Bronchial epithelial cell (primary cell): ENCODE measurements at regions not wholly inside any gene's neighbourhood (a gene's known extent, or its start where the extent isn't known, plus 50 kb on each side); places are given as distances from the start of the nearest gene placed in this dataset.

Experiments
- DNase-seq: peaks from one replicate; pipeline ENCODE4 v3.0.0-alpha.2; 2010; ENCODE audit warnings: low read depth
- FAIRE-seq: peaks from 2 replicates; lab custom pipeline; 2011; peaks lifted over from hg19 to GRCh38; lab: Jason Lieb, UNC
- H3K27me3 ChIP-seq: 2 replicates; pipeline ENCODE4 v1.5.1; 2011; ENCODE audit warnings: low read length; ENCODE audit not compliant: control insufficient read depth, insufficient read depth
- H3K36me3 ChIP-seq: 2 replicates; pipeline ENCODE4 v1.5.1; 2011; ENCODE audit warnings: low read length; ENCODE audit not compliant: control insufficient read depth, insufficient read depth
- H3K4me3 ChIP-seq: 2 replicates; pipeline ENCODE4 v1.5.1; 2011; ENCODE audit warnings: mild to moderate bottlenecking, low read depth, low read length, control low read depth
- CTCF ChIP-seq: IDR thresholded peaks from 2 replicates; pipeline ENCODE4 v1.5.1; 2011; ENCODE audit warnings: mild to moderate bottlenecking, moderate library complexity, low read length, control low read depth, inconsistent platforms; ENCODE audit not compliant: insufficient read depth, severe bottlenecking

GRCh38 chr1:36555041-36555440 lies 72.3 kb upstream of the CSF3R start:
- peaks cover 7% of the 10 kb centered on the region for H3K27me3 ChIP-seq
- DNase-seq (no peak), FAIRE-seq (no peak)
- H3K4me3 ChIP-seq = no peak overlapping the region
- no peaks in the 10 kb centered on the region for H3K36me3 ChIP-seq
- TF ChIP-seq CTCF = no peak

GRCh38 chr1:36554323-36554628 lies 71.6 kb upstream of the CSF3R start:
- Histone ChIP-seq H3K4me3 (no peak overlapping the region), H3K27me3 (peaks cover 7% of the 10 kb centered on the region), H3K36me3 (no peaks in the 10 kb centered on the region)
- no peak for TF ChIP-seq CTCF
- FAIRE-seq = no peak
- no peak for DNase-seq

GRCh38 chr1:36553591-36554322 lies 71.0 kb upstream of the CSF3R start:
- FAIRE-seq (peak; percentile 83), DNase-seq (peak; percentile 44)
- peaks cover 7% of the 10 kb centered on the region for H3K27me3 ChIP-seq
- peak; percentile 73 for TF ChIP-seq CTCF
- H3K36me3 ChIP-seq = no peaks in the 10 kb centered on the region
- H3K4me3 ChIP-seq = no peak overlapping the region

- Histone ChIP-seq H3K36me3 (no peaks in the 10 kb centered on the region), H3K27me3 (peaks cover 1% of the 10 kb centered on the region), H3K4me3 (no peak overlapping the region)
- no peak for DNase-seq
- peak; percentile 52 for FAIRE-seq
- no peak for TF ChIP-seq CTCF
Measured at GRCh38 chr1:36542962-36543515, 60.3 kb upstream of the CSF3R start.

- DNase-seq (no peak), FAIRE-seq (no peak)
- Histone ChIP-seq H3K4me3 (no peak overlapping the region), H3K36me3 (no peaks in the 10 kb centered on the region), H3K27me3 (peaks cover 1% of the 10 kb centered on the region)
- TF ChIP-seq CTCF = no peak
Measured at GRCh38 chr1:36542024-36542961, 59.6 kb upstream of the CSF3R start.
